ENCODE measurements at regions not wholly inside any gene's neighbourhood (a gene's known extent, or its start where the extent isn't known, plus 50 kb on each side); places are given as distances from the start of the nearest gene placed in this dataset.

GRCh38 chr5:58057324-58057723 is 402.6 kb downstream of the PLK2 start:
- no peaks in the 10 kb centered on the region for H3K36me3 ChIP-seq (replicated peaks in 1 of 2; ENCODE audit: insufficient read depth in 1 of 2, low read depth in 2 of 2)
- no peak overlapping the region for H3K4me3 ChIP-seq
- no peaks in the 10 kb centered on the region for H3K9me3 ChIP-seq
- no peak overlapping the region for H3K27ac ChIP-seq
- no peaks in the 10 kb centered on the region for H3K4me1 ChIP-seq
- no peak for ATAC-seq
- WGBS, 2 donors: 77 to 87% methylated on average over 4 of the region's 4 CpGs
- intact Hi-C loops (cut with DNase I): no loop called here
- no peak for TF ChIP-seq POLR2A (IDR thresholded peaks at IDR 0.05)
- TF ChIP-seq, protein P1, sequence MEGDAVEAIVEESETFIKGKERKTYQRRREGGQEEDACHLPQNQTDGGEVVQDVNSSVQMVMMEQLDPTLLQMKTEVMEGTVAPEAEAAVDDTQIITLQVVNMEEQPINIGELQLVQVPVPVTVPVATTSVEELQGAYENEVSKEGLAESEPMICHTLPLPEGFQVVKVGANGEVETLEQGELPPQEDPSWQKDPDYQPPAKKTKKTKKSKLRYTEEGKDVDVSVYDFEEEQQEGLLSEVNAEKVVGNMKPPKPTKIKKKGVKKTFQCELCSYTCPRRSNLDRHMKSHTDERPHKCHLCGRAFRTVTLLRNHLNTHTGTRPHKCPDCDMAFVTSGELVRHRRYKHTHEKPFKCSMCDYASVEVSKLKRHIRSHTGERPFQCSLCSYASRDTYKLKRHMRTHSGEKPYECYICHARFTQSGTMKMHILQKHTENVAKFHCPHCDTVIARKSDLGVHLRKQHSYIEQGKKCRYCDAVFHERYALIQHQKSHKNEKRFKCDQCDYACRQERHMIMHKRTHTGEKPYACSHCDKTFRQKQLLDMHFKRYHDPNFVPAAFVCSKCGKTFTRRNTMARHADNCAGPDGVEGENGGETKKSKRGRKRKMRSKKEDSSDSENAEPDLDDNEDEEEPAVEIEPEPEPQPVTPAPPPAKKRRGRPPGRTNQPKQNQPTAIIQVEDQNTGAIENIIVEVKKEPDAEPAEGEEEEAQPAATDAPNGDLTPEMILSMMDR (IDR thresholded peaks at IDR 0.05): no peak
- no peak for DNase-seq
- no peaks in the 10 kb centered on the region for H3K27me3 ChIP-seq

GRCh38 chr5:58056546-58056945 is 403.3 kb downstream of the PLK2 start:
- no peaks in the 10 kb centered on the region for H3K9me3 ChIP-seq
- no peaks in the 10 kb centered on the region for H3K4me1 ChIP-seq
- ATAC-seq (no peak), DNase-seq (no peak)
- no peaks in the 10 kb centered on the region for H3K27me3 ChIP-seq
- intact Hi-C loops (cut with DNase I): no loop called here
- TF ChIP-seq, protein P1 (IDR thresholded peaks at IDR 0.05): no peak
- no peak for TF ChIP-seq POLR2A (IDR thresholded peaks at IDR 0.05)
- H3K27ac ChIP-seq: no peak overlapping the region
- no peak overlapping the region for H3K4me3 ChIP-seq
- H3K36me3 ChIP-seq (replicated peaks in 1 of 2; ENCODE audit: insufficient read depth in 1 of 2, low read depth in 2 of 2): no peaks in the 10 kb centered on the region
- 44 to 61% methylated on average over 1 of the region's 1 CpG for WGBS, 2 donors

DNA sequence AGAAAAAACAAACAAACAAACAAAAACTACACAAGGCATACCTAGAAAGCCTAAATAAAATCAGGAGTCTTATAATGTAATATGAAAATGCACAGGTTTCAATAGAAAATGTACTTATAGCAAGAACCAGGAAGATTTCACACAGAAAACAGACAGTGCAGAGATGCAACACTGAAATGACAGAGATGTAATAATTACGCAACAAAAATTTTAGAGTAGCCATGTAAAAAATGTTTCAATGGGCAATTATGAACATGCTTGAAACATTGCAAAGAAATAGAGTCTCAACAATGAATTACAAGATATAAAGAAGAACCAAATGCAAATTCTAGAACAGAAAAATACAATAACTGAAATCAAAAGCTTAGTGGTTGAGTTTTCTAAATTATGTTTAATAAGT is 405.9 kb downstream of the PLK2 start:
- Histone ChIP-seq H3K27ac (no peak overlapping the region), H3K36me3 (replicated peaks in 1 of 2; ENCODE audit: insufficient read depth in 1 of 2, low read depth in 2 of 2) (no peaks in the 10 kb centered on the region), H3K4me3 (no peak overlapping the region), H3K9me3 (no peaks in the 10 kb centered on the region), H3K27me3 (no peaks in the 10 kb centered on the region), H3K4me1 (peaks cover 6% of the 10 kb centered on the region)
- ATAC-seq (no peak), DNase-seq (no peak)
- no peak for TF ChIP-seq POLR2A (IDR thresholded peaks at IDR 0.05)
- TF ChIP-seq, protein P1 (IDR thresholded peaks at IDR 0.05): no peak
- WGBS, 2 donors: 100% methylated on average over 1 of the region's 1 CpG
- intact Hi-C loops (cut with DNase I): no loop called here

DNA sequence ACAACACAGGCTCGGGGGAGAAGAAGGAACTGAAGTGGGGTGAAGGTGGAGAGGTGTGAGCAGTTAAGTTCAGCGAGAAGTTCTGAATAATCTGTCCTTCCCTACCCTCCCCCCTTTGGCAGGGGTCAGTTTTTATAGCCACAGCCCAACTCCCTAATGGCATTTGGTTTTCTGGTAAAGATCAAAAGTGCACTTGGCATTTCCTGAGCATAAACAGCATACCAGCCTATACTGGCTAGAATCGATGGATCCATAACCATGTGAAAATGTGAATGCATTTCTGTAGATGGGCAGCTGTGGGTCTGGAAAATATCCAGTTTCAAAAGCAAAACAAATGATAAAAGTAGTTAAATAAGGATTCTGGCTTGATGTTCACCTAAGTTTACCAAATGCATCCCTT is 410.9 kb downstream of the PLK2 start:
- WGBS, 2 donors: 36 to 51% methylated on average over 3 of the region's 3 CpGs
- no peaks in the 10 kb centered on the region for H3K27me3 ChIP-seq
- TF ChIP-seq, protein P1 (IDR thresholded peaks at IDR 0.05): no peak
- no peak for TF ChIP-seq POLR2A (IDR thresholded peaks at IDR 0.05)
- H3K36me3 ChIP-seq (replicated peaks in 1 of 2; ENCODE audit: insufficient read depth in 1 of 2, low read depth in 2 of 2): no peaks in the 10 kb centered on the region
- H3K9me3 ChIP-seq: no peaks in the 10 kb centered on the region
- H3K4me1 ChIP-seq: peaks cover 13% of the 10 kb centered on the region
- DNase-seq: no peak
- ATAC-seq: no peak
- H3K27ac ChIP-seq: peak overlapping the region in 1 of 4 donors; percentile 36
- H3K4me3 ChIP-seq: no peak overlapping the region
- intact Hi-C loops (cut with DNase I): no loop called here

DNA sequence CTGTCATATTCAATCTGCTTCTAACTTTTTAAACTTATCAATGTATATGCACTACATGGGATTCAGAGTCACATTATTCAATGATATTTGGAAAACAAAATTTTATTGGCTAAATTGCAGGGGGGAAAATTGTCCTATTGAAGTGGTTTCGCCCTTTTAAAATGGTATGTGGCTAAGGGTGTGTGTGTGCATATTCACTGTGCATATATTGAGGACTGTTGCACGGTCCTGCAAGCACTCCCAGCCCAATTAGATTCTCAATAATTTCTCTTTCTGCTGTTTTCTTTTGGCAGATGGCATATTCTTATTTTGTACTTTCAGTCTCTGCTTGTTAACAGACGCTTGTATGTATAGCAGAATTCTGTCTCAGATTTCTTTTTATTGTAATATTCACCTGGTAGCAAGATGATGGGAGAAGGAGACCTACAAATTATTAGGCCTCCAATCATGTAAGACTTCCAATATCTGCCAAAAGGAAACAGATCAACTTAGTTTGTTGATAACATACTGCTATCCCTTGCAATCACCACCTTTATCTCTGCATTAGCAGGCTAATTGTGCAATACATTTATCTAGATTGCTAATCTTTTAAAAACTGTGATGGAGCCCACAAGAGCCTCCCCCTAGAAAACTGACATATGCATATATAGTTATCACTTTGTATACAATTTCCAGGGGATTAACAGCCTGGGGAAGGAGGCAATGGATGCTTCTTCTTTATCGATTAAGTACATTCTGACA is 411.5 kb downstream of the PLK2 start:
- no peaks in the 10 kb centered on the region for H3K36me3 ChIP-seq (replicated peaks in 1 of 2; ENCODE audit: insufficient read depth in 1 of 2, low read depth in 2 of 2)
- WGBS, 2 donors: 88 to 89% methylated on average over 4 of the region's 4 CpGs
- DNase-seq (no peak), ATAC-seq (no peak)
- H3K27me3 ChIP-seq: no peaks in the 10 kb centered on the region
- TF ChIP-seq, protein P1 (IDR thresholded peaks at IDR 0.05): no peak
- no peak for TF ChIP-seq POLR2A (IDR thresholded peaks at IDR 0.05)
- intact Hi-C loops (cut with DNase I): no loop called here
- peaks cover 13% of the 10 kb centered on the region for H3K4me1 ChIP-seq
- no peak overlapping the region for H3K4me3 ChIP-seq
- H3K27ac ChIP-seq: peak overlapping the region in 1 of 4 donors; percentile 36
- H3K9me3 ChIP-seq: no peaks in the 10 kb centered on the region
